Naive thymus-derived CD4-positive, alpha-beta T cell (primary cell): ENCODE measurements at regions not wholly inside any gene's neighbourhood (a gene's known extent, or its start where the extent isn't known, plus 50 kb on each side); places are given as distances from the start of the nearest gene placed in this dataset.
"Not testable (repeated sequence)": the region's sequence is repeated elsewhere in the genome, so short reads cannot be mapped to it uniquely, and the experiment has no call there.

ENCODE experiments used
- ATAC-seq: fragments of 150-1000 bp; cut with Tn5 transposase; 2 replicates; pipeline ENCODE4 v1.10.0; 2021; ENCODE audit warnings: mild to moderate bottlenecking, moderate library complexity
- CTCF ChIA-PET: fragments of 350-600 bp; sonication (Branson Sonifier 250); formaldehyde crosslinking; loops from one replicate; lab custom pipeline; 2021; ENCODE audit warnings: antibody characterized with exemption; lab: Charles Lee
- POLR2A ChIA-PET: fragments of 350-600 bp; sonication (Branson Sonifier 250); formaldehyde crosslinking; loops from one replicate; lab custom pipeline; 2021; ENCODE audit warnings: antibody characterized with exemption, inconsistent platforms; lab: Charles Lee
- DNase-seq, 9 donors: peaks; one replicate each; pipeline versions ENCODE4 v3.0.0 to v3.0.0-alpha.2; 2020 to 2022; ENCODE audit warnings: mixed read lengths in 1 of 9
- H3K27ac ChIP-seq: one replicate; pipeline ENCODE4 v1.7.0; 2013; ENCODE audit warnings: mild to moderate bottlenecking, low read depth, low read length, moderate library complexity
- H3K27me3 ChIP-seq, 2 donors: one replicate each; pipeline ENCODE4 v1.7.0; 2013; ENCODE audit warnings: low read length in 2 of 2, mild to moderate bottlenecking in 2 of 2, moderate library complexity in 2 of 2; ENCODE audit not compliant: control insufficient read depth in 2 of 2, insufficient read depth in 2 of 2
- H3K36me3 ChIP-seq, 3 experiments: 1 replicate in 2 of 3; 2 replicates in 1 of 3; pipeline ENCODE4 v1.7.0; 2013; ENCODE audit warnings: low read length in 3 of 3, mild to moderate bottlenecking in 3 of 3, moderate library complexity in 1 of 3; ENCODE audit not compliant: insufficient read depth in 3 of 3, control insufficient read depth in 2 of 3
- H3K4me1 ChIP-seq, 2 donors: one replicate each; pipeline ENCODE4 v1.7.0; 2013; ENCODE audit warnings: low read length in 2 of 2, mild to moderate bottlenecking in 2 of 2, moderate library complexity in 1 of 2; ENCODE audit not compliant: control insufficient read depth in 2 of 2, insufficient read depth in 2 of 2
- H3K4me3 ChIP-seq: 2 replicates; pipeline ENCODE4 v1.7.0; 2013; ENCODE audit warnings: mild to moderate bottlenecking, low read length
- H3K9me3 ChIP-seq, 3 experiments: 1 replicate in 2 of 3; 2 replicates in 1 of 3; pipeline ENCODE4 v1.7.0; 2013; ENCODE audit warnings: low read length in 3 of 3; ENCODE audit not compliant: control insufficient read depth in 2 of 3
- H3K27ac Mint-ChIP-seq, 9 donors: one replicate each; pipeline ENCODE4 v1.8.0; 2020 to 2022; ENCODE audit warnings: mixed read lengths in 9 of 9, mild to moderate bottlenecking in 8 of 9, moderate library complexity in 5 of 9, inconsistent platforms in 2 of 9
- H3K27me3 Mint-ChIP-seq, 5 donors: one replicate each; pipeline ENCODE4 v1.8.0; 2021 to 2022; ENCODE audit warnings: mixed read lengths in 5 of 5, mild to moderate bottlenecking in 1 of 5
- H3K36me3 Mint-ChIP-seq, 5 donors: one replicate each; pipeline ENCODE4 v1.8.0; 2020 to 2022; ENCODE audit warnings: mixed read lengths in 5 of 5, mild to moderate bottlenecking in 3 of 5, inconsistent platforms in 1 of 5
- H3K4me1 Mint-ChIP-seq, 7 donors: one replicate each; pipeline ENCODE4 v1.8.0; 2020 to 2022; ENCODE audit warnings: mixed read lengths in 7 of 7, mild to moderate bottlenecking in 3 of 7, inconsistent platforms in 1 of 7
- H3K4me3 Mint-ChIP-seq, 10 donors: one replicate each; pipeline ENCODE4 v1.8.0; 2020 to 2022; ENCODE audit warnings: mild to moderate bottlenecking in 10 of 10, mixed read lengths in 10 of 10, moderate library complexity in 6 of 10, inconsistent platforms in 2 of 10
- H3K9me3 Mint-ChIP-seq, 11 donors: one replicate each; pipeline ENCODE4 v1.8.0; 2020 to 2022; ENCODE audit warnings: mixed read lengths in 11 of 11, mild to moderate bottlenecking in 4 of 11, inconsistent platforms in 1 of 11, moderate library complexity in 1 of 11
- intact Hi-C, 2 donors: fragments of 100-400 bp; cut with micrococcal nuclease; formaldehyde crosslinking; loops; one replicate each; pipeline ENCODE4 v1.15.1; 2023

GRCh38 chr20:29878281-29878741 is 1379.2 kb upstream of the DEFB115 start:
- ChIA-PET POLR2A (no interaction called here), CTCF (no interaction called here)
- peaks cover 12 to 65% (median 24%) of the 10 kb centered on the region in 11 donors for H3K9me3 Mint-ChIP-seq
- H3K27ac Mint-ChIP-seq = no peak overlapping the region
- Histone ChIP-seq H3K36me3 (no peaks in the 10 kb centered on the region), H3K27me3 (no peaks in the 10 kb centered on the region), H3K4me1 (no peaks in the 10 kb centered on the region), H3K9me3 (peaks cover 0 to 43% (median 0%) of the 10 kb centered on the region in 3 experiments), H3K27ac (no peak overlapping the region), H3K4me3 (no peak overlapping the region)
- peaks cover 0 to 11% (median 3%) of the 10 kb centered on the region in 5 donors for H3K27me3 Mint-ChIP-seq
- intact Hi-C loops = no loop called here
- DNase-seq (no peak), ATAC-seq (peak; percentile 33)
- peaks cover 0 to 5% (median 0%) of the 10 kb centered on the region in 7 donors for H3K4me1 Mint-ChIP-seq
- H3K4me3 Mint-ChIP-seq = peak overlapping the region in 4 of 10 donors; percentile 52 to 71 (median 61)
- H3K36me3 Mint-ChIP-seq = peaks cover 3 to 31% (median 11%) of the 10 kb centered on the region in 5 donors

- intact Hi-C loops = no loop called here
- DNase-seq (no peak), ATAC-seq (peak; percentile 46)
- POLR2A ChIA-PET = no interaction called here
- H3K36me3 Mint-ChIP-seq = peaks cover 3 to 31% (median 11%) of the 10 kb centered on the region in 5 donors
- no peak overlapping the region for H3K4me3 ChIP-seq
- H3K4me1 ChIP-seq = no peaks in the 10 kb centered on the region
- CTCF ChIA-PET = no interaction called here
- no peaks in the 10 kb centered on the region for H3K27me3 ChIP-seq
- H3K4me3 Mint-ChIP-seq = peak overlapping the region in 2 of 10 donors; percentile 54 to 71
- H3K36me3 ChIP-seq = no peaks in the 10 kb centered on the region
- peaks cover 0 to 5% (median 0%) of the 10 kb centered on the region in 7 donors for H3K4me1 Mint-ChIP-seq
- H3K9me3 Mint-ChIP-seq = peaks cover 11 to 67% (median 28%) of the 10 kb centered on the region in 11 donors
- peaks cover 0 to 43% (median 0%) of the 10 kb centered on the region in 3 experiments for H3K9me3 ChIP-seq
- H3K27me3 Mint-ChIP-seq = peaks cover 0 to 11% (median 3%) of the 10 kb centered on the region in 5 donors
- no peak overlapping the region for H3K27ac ChIP-seq
- no peak overlapping the region for H3K27ac Mint-ChIP-seq
Observed at GRCh38 chr20:29878777-29879442, 1378.6 kb upstream of the DEFB115 start.

- DNase-seq, POLR2A ChIA-PET, H3K4me3 ChIP-seq, H3K4me1 Mint-ChIP-seq, CTCF ChIA-PET, H3K36me3 ChIP-seq, H3K4me1 ChIP-seq, H3K27ac Mint-ChIP-seq, H3K27me3 ChIP-seq, H3K4me3 Mint-ChIP-seq, H3K27ac ChIP-seq, ATAC-seq: not testable (repeated sequence)
- Mint-ChIP-seq H3K27me3 (peaks cover 0 to 11% (median 3%) of the 10 kb centered on the region in 5 donors), H3K9me3 (peaks cover 19 to 62% (median 28%) of the 10 kb centered on the region in 11 donors), H3K36me3 (peaks cover 0 to 28% (median 11%) of the 10 kb centered on the region in 5 donors)
- H3K9me3 ChIP-seq = peaks cover 0 to 27% (median 0%) of the 10 kb centered on the region in 3 experiments
- intact Hi-C loops = loop anchor here in 1 of 2 donors (10.0 kb wide), 1 partner anchor 756 kb away; no protein-coding TSS in a partner anchor
Observed at GRCh38 chr20:29881107-29881506, 1376.4 kb upstream of the DEFB115 start.

- CTCF ChIA-PET, DNase-seq, H3K27ac Mint-ChIP-seq, H3K4me1 ChIP-seq, H3K4me1 Mint-ChIP-seq, H3K9me3 ChIP-seq, H3K27me3 ChIP-seq, H3K36me3 ChIP-seq, H3K27ac ChIP-seq, POLR2A ChIA-PET, H3K4me3 ChIP-seq, H3K4me3 Mint-ChIP-seq, H3K27me3 Mint-ChIP-seq: not testable (repeated sequence)
- H3K9me3 Mint-ChIP-seq = peaks cover 13 to 61% (median 32%) of the 10 kb centered on the region in 11 donors
- ATAC-seq = peak; percentile 47
- peaks cover 0 to 24% (median 7%) of the 10 kb centered on the region in 5 donors for H3K36me3 Mint-ChIP-seq
- intact Hi-C loops = loop anchor here in 1 of 2 donors (10.0 kb wide), 1 partner anchor 759 kb away; no protein-coding TSS in a partner anchor
Observed at GRCh38 chr20:29883514-29884219, 1373.8 kb upstream of the DEFB115 start.

GRCh38 chr20:29884322-29884721 is 1373.1 kb upstream of the DEFB115 start:
- H3K27ac Mint-ChIP-seq, POLR2A ChIA-PET, DNase-seq, H3K9me3 ChIP-seq, H3K4me1 ChIP-seq, H3K4me3 Mint-ChIP-seq, H3K36me3 ChIP-seq, H3K4me3 ChIP-seq, H3K27me3 Mint-ChIP-seq, H3K4me1 Mint-ChIP-seq, ATAC-seq, CTCF ChIA-PET, H3K27me3 ChIP-seq, H3K27ac ChIP-seq: not testable (repeated sequence)
- intact Hi-C loops = loop anchor here in 1 of 2 donors (10.0 kb wide), 1 partner anchor 760 kb away; no protein-coding TSS in a partner anchor
- Mint-ChIP-seq H3K9me3 (peaks cover 13 to 54% (median 32%) of the 10 kb centered on the region in 11 donors), H3K36me3 (peaks cover 0 to 19% (median 9%) of the 10 kb centered on the region in 5 donors)

GRCh38 chr20:29885282-29886185 is 1371.9 kb upstream of the DEFB115 start:
- intact Hi-C loops = loop anchor here in 1 of 2 donors (10.0 kb wide), 1 partner anchor 761 kb away; no protein-coding TSS in a partner anchor
- Mint-ChIP-seq H3K36me3 (peaks cover 0 to 19% (median 9%) of the 10 kb centered on the region in 5 donors), H3K9me3 (peaks cover 11 to 52% (median 32%) of the 10 kb centered on the region in 11 donors)
- H3K36me3 ChIP-seq, H3K27me3 Mint-ChIP-seq, CTCF ChIA-PET, H3K4me3 Mint-ChIP-seq, DNase-seq, H3K27me3 ChIP-seq, POLR2A ChIA-PET, H3K27ac Mint-ChIP-seq, H3K4me1 Mint-ChIP-seq, H3K27ac ChIP-seq, H3K4me1 ChIP-seq, H3K4me3 ChIP-seq, H3K9me3 ChIP-seq, ATAC-seq: not testable (repeated sequence)
